GM10248 (cell line): ENCODE measurements at regions not wholly inside any gene's neighbourhood (a gene's known extent, or its start where the extent isn't known, plus 50 kb on each side); places are given as distances from the start of the nearest gene placed in this dataset.

Experiments
- CTCF ChIA-PET: fragments of 300-600 bp; sonication (Branson Sonifier 250); formaldehyde crosslinking; extraction: SDS; loops from one replicate; lab custom pipeline; 2021; ENCODE audit warnings: antibody characterized with exemption; lab: Yijun Ruan, JAX
- POLR2A ChIA-PET: fragments of 350-650 bp; sonication (Branson Sonifier 250); formaldehyde crosslinking; extraction: SDS; loops from one replicate; lab custom pipeline; 2020; ENCODE audit warnings: antibody characterized with exemption; lab: Yijun Ruan, JAX
- DNase-seq: peaks from one replicate; pipeline ENCODE4 v3.0.0; 2012; ENCODE audit errors: extremely low spot score
- CTCF ChIP-seq: IDR thresholded peaks from 2 replicates; pipeline ENCODE4 v1.5.1; 2012; ENCODE audit warnings: mild to moderate bottlenecking, low read depth; ENCODE audit errors: extremely low read depth, missing control alignments, control extremely low read depth

- no peak for TF ChIP-seq CTCF
- POLR2A ChIA-PET, result no interaction called here
- CTCF ChIA-PET, result interaction anchor here (1.3 to 1.8 kb wide), 2 partner anchors 11 to 74 kb away, joined by 3 to 6 read pairs; no protein-coding TSS in a partner anchor
- DNase-seq, result no peak
These were observed 158.6 kb upstream of the LDB2 start for GRCh38 chr4:17057035-17057434.

DNA sequence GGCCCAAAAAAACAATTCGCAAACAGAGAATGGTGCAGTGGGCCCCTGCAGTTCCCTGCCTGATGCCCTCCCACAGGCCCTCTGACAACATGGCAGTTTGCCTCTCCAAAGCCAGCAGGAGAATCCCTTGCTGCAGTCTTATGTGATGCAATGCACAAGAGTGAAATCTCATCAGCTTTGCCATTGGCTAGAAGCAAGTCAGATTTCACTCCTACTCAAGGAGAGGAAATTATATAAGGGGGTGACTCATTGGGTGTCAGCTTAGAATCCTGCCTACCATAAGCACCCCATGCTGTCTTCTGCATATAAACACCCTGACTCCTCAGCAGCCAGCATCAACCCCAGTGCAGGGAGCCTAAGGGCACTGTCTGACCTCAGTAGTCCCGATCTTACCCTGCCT, 157.3 kb upstream of the LDB2 start:
- no peak for TF ChIP-seq CTCF
- DNase-seq, result no peak
- ChIA-PET POLR2A (no interaction called here), CTCF (interaction anchor here (1.2 to 1.8 kb wide), 2 partner anchors 9 kb away, joined by 3 to 6 read pairs; no protein-coding TSS in a partner anchor)

DNA sequence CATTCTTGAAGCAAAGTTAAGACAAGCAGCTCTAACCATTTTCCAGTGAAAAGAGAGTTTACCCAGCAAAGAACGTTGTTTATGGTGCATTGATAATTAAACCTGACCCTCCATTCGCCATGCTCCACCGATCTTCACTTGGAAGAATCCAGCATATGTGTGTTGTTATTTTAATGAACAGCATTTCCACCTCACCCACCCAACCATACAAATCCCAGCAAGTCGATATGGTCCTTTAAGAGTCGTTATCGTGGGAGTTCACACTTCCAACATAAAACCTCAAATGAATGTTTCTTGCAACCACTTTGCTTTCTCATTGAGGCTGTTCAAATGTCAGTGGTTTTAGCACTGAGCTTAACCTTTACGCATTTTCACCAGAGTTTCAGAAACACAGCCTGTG, 147.4 kb upstream of the LDB2 start:
- ChIA-PET POLR2A (no interaction called here), CTCF (interaction anchor here (1.9 kb wide), 1 partner anchor 10 kb away, joined by 6 read pairs; no protein-coding TSS in a partner anchor)
- no peak for TF ChIP-seq CTCF
- DNase-seq, result no peak

DNA sequence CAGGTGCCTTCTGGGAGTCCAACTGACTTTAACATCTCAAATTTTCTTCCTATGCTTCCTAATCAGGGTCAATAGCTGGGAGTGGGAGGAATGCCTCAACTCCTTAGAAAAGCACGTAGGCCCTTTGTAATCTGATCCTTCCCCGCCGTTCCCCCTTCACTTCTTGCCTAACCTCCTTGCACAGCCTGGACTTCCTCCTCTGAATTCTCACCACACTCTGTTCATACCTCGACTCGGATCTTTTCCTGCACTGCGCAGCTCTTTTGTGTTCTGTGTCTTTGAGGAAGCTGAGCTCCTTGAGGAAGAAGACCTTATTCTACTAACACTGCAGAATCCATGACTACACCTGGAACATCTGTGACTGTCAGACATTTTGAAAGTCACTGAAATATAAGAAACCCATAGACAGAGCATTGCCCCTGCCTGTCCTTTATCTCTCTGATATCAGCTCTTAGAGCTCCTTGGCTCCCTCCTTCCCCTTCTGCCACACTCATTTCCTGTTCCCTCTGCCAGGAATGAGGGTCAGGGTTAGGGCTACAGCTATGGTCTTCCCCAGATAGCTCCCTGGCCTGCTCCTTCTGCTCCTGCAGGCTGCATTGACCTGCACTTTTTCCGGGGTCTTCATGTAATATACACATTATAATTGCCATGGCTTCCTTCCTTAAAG, 140.2 kb upstream of the LDB2 start:
- CTCF ChIA-PET, result interaction anchor here (1.8 kb wide), 1 partner anchor 9 kb away, joined by 5 read pairs; no protein-coding TSS in a partner anchor
- POLR2A ChIA-PET, result no interaction called here
- no peak for DNase-seq

DNA sequence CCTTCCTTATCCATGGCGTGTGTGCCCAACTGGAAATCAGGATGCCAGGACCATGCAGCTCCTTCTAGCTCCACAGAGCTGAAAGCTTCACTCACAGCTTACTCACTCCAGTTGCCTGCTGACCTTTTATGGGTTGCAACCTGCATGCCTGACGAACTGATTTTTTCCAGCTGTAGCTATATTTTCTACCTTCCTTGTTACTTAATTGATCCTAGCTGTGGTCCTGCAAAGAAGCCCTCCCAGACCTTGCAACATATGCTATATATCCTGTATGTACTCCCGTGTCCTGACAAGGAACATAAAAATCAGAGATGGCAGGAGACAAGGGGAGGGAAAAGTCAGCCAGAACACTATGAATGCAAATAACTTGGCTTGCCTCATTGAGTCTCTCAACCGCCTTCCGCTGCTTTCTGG, 135.3 kb upstream of the LDB2 start:
- DNase-seq, result no peak
- ChIA-PET CTCF (no interaction called here), POLR2A (no interaction called here)
- no peak for TF ChIP-seq CTCF

More for the DNA sequence above, 140.2 kb upstream of the LDB2 start:
- no peak for TF ChIP-seq CTCF

GRCh38 chr4:17033025-17033767, 134.8 kb upstream of the LDB2 start:
- DNase-seq, result no peak

More at GRCh38 chr4:17033025-17033767, 134.8 kb upstream of the LDB2 start:
- TF ChIP-seq CTCF, result no peak
- ChIA-PET CTCF (no interaction called here), POLR2A (no interaction called here)
